ENCODE measurements at regions not wholly inside any gene's neighbourhood (a gene's known extent, or its start where the extent isn't known, plus 50 kb on each side); places are given as distances from the start of the nearest gene placed in this dataset.

DNA sequence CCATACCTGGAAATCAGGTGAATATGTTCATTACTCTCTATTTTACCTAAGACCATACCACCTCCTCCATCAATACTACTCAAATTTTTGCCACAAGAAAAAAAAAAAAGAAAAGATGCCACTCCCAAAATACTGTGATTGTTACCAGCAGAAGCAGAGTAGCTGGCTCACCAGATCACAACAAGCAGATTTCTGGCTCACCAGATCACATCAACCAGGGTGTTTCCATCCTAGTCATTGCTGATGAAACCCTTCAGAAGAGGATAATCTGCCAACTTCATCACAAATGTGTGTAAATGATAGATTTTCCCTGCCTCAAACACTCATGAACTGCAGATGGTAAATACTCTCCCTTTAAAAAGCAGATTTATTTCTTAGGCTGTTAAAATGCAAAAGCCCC, 109.7 kb upstream of the NAMPT start:
- TF ChIP-seq, protein P1, sequence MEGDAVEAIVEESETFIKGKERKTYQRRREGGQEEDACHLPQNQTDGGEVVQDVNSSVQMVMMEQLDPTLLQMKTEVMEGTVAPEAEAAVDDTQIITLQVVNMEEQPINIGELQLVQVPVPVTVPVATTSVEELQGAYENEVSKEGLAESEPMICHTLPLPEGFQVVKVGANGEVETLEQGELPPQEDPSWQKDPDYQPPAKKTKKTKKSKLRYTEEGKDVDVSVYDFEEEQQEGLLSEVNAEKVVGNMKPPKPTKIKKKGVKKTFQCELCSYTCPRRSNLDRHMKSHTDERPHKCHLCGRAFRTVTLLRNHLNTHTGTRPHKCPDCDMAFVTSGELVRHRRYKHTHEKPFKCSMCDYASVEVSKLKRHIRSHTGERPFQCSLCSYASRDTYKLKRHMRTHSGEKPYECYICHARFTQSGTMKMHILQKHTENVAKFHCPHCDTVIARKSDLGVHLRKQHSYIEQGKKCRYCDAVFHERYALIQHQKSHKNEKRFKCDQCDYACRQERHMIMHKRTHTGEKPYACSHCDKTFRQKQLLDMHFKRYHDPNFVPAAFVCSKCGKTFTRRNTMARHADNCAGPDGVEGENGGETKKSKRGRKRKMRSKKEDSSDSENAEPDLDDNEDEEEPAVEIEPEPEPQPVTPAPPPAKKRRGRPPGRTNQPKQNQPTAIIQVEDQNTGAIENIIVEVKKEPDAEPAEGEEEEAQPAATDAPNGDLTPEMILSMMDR (IDR thresholded peaks at IDR 0.05): no peak
- no peak for TF ChIP-seq POLR2A (IDR thresholded peaks at IDR 0.05)

Measured in body of pancreas (tissue), 4 donors.